HepG2 (cell line): ENCODE measurements at regions not wholly inside any gene's neighbourhood (a gene's known extent, or its start where the extent isn't known, plus 50 kb on each side); places are given as distances from the start of the nearest gene placed in this dataset.

Experiments
- BORCS8-MEF2B ChIP-seq: sonication (generic); formaldehyde crosslinking; IDR thresholded peaks from 2 replicates; pipeline ENCODE4 v1.8.0; 2022; ENCODE audit warnings: mild to moderate bottlenecking, missing genetic modification reagents
- CBX5 ChIP-seq: sonication (generic); formaldehyde crosslinking; IDR thresholded peaks from 2 replicates; pipeline ENCODE4 v1.4.0; 2020; ENCODE audit warnings: missing genetic modification reagents, borderline replicate concordance
- CENPX ChIP-seq: sonication (generic); formaldehyde crosslinking; IDR thresholded peaks from 2 replicates; pipeline ENCODE4 v1.9.0; 2021; ENCODE audit warnings: mild to moderate bottlenecking, missing genetic modification reagents, moderate library complexity
- CHD2 ChIP-seq: IDR thresholded peaks from 2 replicates; pipeline ENCODE4 v1.6.1; 2011; ENCODE audit warnings: low read depth, low read length, improper control_type of control experiment
- ELF3 ChIP-seq: IDR thresholded peaks from 2 replicates; pipeline ENCODE4 v1.6.1; 2016; ENCODE audit warnings: missing genetic modification reagents, missing compliant biosample characterization
- GABPA ChIP-seq, 2 experiments: IDR thresholded peaks; 2 replicates each; pipeline ENCODE4 v1.6.1; 2011 to 2016; ENCODE audit warnings: low read depth in 2 of 2, low read length in 1 of 2, missing biosample characterization in 1 of 2, missing genetic modification characterization in 1 of 2
- IRF2 ChIP-seq: IDR thresholded peaks from 2 replicates; pipeline ENCODE4 v1.6.1; 2018; ENCODE audit warnings: missing genetic modification reagents, missing compliant biosample characterization
- KLF6 ChIP-seq: IDR thresholded peaks from 2 replicates; pipeline ENCODE4 v1.8.0; 2016; ENCODE audit warnings: missing biosample characterization, missing genetic modification reagents
- MAX ChIP-seq: IDR thresholded peaks from 2 replicates; pipeline ENCODE4 v1.6.1; 2012; ENCODE audit warnings: inconsistent platforms
- MBNL3 ChIP-seq: fragments of 250-450 bp; sonication (Bioruptor Pico); conservative IDR thresholded peaks from 2 replicates; pipeline ENCODE4 v1.8.0; 2022; ENCODE audit warnings: mild to moderate bottlenecking, inconsistent platforms
- MXI1 ChIP-seq: IDR thresholded peaks from 3 replicates; pipeline ENCODE4 v1.6.1; 2012; ENCODE audit warnings: low read depth, low read length, inconsistent platforms, borderline replicate concordance
- NFE2L1 ChIP-seq: sonication (generic); formaldehyde crosslinking; IDR thresholded peaks from 2 replicates; pipeline ENCODE4 v1.4.0; 2020; ENCODE audit warnings: missing genetic modification reagents, mild to moderate bottlenecking, borderline replicate concordance
- NFKB2 ChIP-seq: sonication (generic); formaldehyde crosslinking; IDR thresholded peaks from 2 replicates; pipeline ENCODE4 v1.4.0; 2020; ENCODE audit warnings: missing genetic modification reagents, borderline replicate concordance
- NRL ChIP-seq: sonication (generic); formaldehyde crosslinking; IDR thresholded peaks from 2 replicates; pipeline ENCODE4 v1.5.0; 2020; ENCODE audit warnings: missing genetic modification reagents, mild to moderate bottlenecking, moderate library complexity, borderline replicate concordance
- PBX3 ChIP-seq: sonication (generic); formaldehyde crosslinking; IDR thresholded peaks from 2 replicates; pipeline ENCODE4 v1.8.1; 2023; ENCODE audit warnings: missing genetic modification reagents, inconsistent platforms, borderline replicate concordance
- PHF21A ChIP-seq: sonication (generic); formaldehyde crosslinking; IDR thresholded peaks from 2 replicates; pipeline ENCODE4 v1.5.0; 2020; ENCODE audit warnings: mild to moderate bottlenecking, missing genetic modification reagents
- SALL2 ChIP-seq: sonication (generic); formaldehyde crosslinking; IDR thresholded peaks from 2 replicates; pipeline ENCODE4 v1.8.1; 2023; ENCODE audit warnings: mild to moderate bottlenecking, missing genetic modification reagents, inconsistent platforms
- SOX5 ChIP-seq: IDR thresholded peaks from 2 replicates; pipeline ENCODE4 v1.6.1; 2016; ENCODE audit warnings: borderline replicate concordance
- SP140L ChIP-seq: sonication (generic); formaldehyde crosslinking; IDR thresholded peaks from 2 replicates; pipeline ENCODE4 v1.4.0; 2020; ENCODE audit warnings: missing genetic modification reagents, borderline replicate concordance
- SP2 ChIP-seq: sonication (generic); formaldehyde crosslinking; IDR thresholded peaks from 2 replicates; pipeline ENCODE4 v1.5.1; 2020; ENCODE audit warnings: mild to moderate bottlenecking, missing genetic modification reagents
- TEAD3 ChIP-seq: optimal IDR thresholded peaks from 2 replicates; pipeline ENCODE3; 2016; ENCODE audit warnings: borderline replicate concordance
- ZBTB7A ChIP-seq: sonication (generic); formaldehyde crosslinking; IDR thresholded peaks from 2 replicates; pipeline ENCODE4 v1.8.0; 2022; ENCODE audit warnings: mild to moderate bottlenecking, missing genetic modification reagents
- ZFP36L1 ChIP-seq: sonication (generic); formaldehyde crosslinking; IDR thresholded peaks from 2 replicates; pipeline ENCODE4 v1.8.0; 2022; ENCODE audit warnings: mild to moderate bottlenecking, missing genetic modification reagents, moderate library complexity
- ZNF205 ChIP-seq: IDR thresholded peaks from 2 replicates; pipeline ENCODE4 v1.6.1; 2018; ENCODE audit warnings: missing biosample characterization, missing genetic modification reagents
- ZNF282 ChIP-seq: fragments of 450-650 bp; IDR thresholded peaks from 2 replicates; pipeline ENCODE4 v1.6.1; 2018; ENCODE audit not compliant: partially characterized antibody
- TF ChIP-seq, protein P1 (sequence below): sonication (generic); formaldehyde crosslinking; IDR thresholded peaks from 2 replicates; pipeline ENCODE4 v1.4.0; 2020; ENCODE audit warnings: missing genetic modification reagents
- TF ChIP-seq, protein P2 (sequence below): sonication (generic); formaldehyde crosslinking; IDR thresholded peaks from 2 replicates; pipeline ENCODE4 v1.5.0; 2020; ENCODE audit warnings: mild to moderate bottlenecking, missing genetic modification reagents, moderate library complexity
- TF ChIP-seq, protein P3 (sequence below): sonication (generic); formaldehyde crosslinking; IDR thresholded peaks from 2 replicates; pipeline ENCODE4 v1.4.0; 2020; ENCODE audit warnings: missing genetic modification reagents

DNA sequence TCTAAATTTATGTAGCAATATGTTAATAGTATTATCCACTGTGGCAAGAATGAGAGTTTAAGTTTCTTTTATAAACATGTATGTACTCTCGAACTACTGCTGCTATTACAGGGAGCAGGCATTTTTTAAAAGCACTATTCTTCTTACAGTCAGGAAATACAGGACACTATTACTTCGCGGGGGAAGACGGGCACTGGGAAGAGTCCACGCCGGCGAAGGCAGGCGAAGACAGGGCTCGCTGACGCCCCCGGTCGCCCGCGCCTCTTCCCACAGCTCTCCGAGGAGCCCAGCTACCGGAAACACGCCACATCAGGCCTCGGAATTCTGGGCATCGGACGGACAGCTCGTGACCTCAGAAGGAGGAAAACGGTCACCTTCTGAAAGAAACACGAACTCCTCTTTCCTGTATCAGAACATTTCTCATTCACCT is 90.2 kb downstream of the FAM161A start (continued):
- TF ChIP-seq, protein P1, sequence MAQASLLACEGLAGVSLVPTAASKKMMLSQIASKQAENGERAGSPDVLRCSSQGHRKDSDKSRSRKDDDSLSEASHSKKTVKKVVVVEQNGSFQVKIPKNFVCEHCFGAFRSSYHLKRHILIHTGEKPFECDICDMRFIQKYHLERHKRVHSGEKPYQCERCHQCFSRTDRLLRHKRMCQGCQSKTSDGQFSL, result no peak
- no peak for TF ChIP-seq SALL2 (CRISPR knock-in tag)
- no peak; the same call in none of the 2 replicates for TF ChIP-seq IRF2 (CRISPR knock-in tag)
- TF ChIP-seq SP2, result peak; percentile 1; the same call in 1 of the 2 replicates
- no peak for TF ChIP-seq ZBTB7A (CRISPR knock-in tag)
- 0 out of 2 replicates have a peak, but pooled peaks have one; percentile 2 for TF ChIP-seq NRL (CRISPR knock-in tag)
- TF ChIP-seq MAX, result peak; percentile 57; the same call in 1 of the 2 replicates
- no peak for TF ChIP-seq ZNF282
- TF ChIP-seq BORCS8-MEF2B (CRISPR knock-in tag), result peak; percentile 43; the same call in 1 of the 2 replicates
- TF ChIP-seq CBX5 (CRISPR knock-in tag), result 0 out of 2 replicates have a peak, but pooled peaks have one; percentile 50
- peak; percentile 18; the same call in 1 of the 2 replicates for TF ChIP-seq SP140L
- TF ChIP-seq GABPA (IDR thresholded peaks at IDR 0.05; ENCODE audit: low read depth, low read length), result peak; percentile 60
- TF ChIP-seq GABPA (CRISPR knock-in tag; IDR thresholded peaks at IDR 0.05; ENCODE audit: low read depth), result peak; percentile 84
- TF ChIP-seq, protein P2, sequence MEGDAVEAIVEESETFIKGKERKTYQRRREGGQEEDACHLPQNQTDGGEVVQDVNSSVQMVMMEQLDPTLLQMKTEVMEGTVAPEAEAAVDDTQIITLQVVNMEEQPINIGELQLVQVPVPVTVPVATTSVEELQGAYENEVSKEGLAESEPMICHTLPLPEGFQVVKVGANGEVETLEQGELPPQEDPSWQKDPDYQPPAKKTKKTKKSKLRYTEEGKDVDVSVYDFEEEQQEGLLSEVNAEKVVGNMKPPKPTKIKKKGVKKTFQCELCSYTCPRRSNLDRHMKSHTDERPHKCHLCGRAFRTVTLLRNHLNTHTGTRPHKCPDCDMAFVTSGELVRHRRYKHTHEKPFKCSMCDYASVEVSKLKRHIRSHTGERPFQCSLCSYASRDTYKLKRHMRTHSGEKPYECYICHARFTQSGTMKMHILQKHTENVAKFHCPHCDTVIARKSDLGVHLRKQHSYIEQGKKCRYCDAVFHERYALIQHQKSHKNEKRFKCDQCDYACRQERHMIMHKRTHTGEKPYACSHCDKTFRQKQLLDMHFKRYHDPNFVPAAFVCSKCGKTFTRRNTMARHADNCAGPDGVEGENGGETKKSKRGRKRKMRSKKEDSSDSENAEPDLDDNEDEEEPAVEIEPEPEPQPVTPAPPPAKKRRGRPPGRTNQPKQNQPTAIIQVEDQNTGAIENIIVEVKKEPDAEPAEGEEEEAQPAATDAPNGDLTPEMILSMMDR (CRISPR knock-in tag), result peak; percentile 68
- 0 out of 2 replicates have a peak, but pooled peaks have one; percentile 41 for TF ChIP-seq PHF21A (CRISPR knock-in tag)
- TF ChIP-seq CHD2, result no peak
- TF ChIP-seq ZFP36L1, result 0 out of 2 replicates have a peak, but pooled peaks have one; percentile 25
- TF ChIP-seq CENPX (CRISPR knock-in tag), result no peak
- TF ChIP-seq SOX5, result no peak
- no peak for TF ChIP-seq MBNL3 (CRISPR knock-in tag)
- no peak for TF ChIP-seq MXI1
- TF ChIP-seq KLF6 (CRISPR knock-in tag), result 0 out of 2 replicates have a peak, but pooled peaks have one; percentile 0
- TF ChIP-seq PBX3, result no peak
- TF ChIP-seq NFKB2 (CRISPR knock-in tag), result peak; percentile 13; the same call in 1 of the 2 replicates
- no peak for TF ChIP-seq NFE2L1 (CRISPR knock-in tag)
- TF ChIP-seq, protein P3, sequence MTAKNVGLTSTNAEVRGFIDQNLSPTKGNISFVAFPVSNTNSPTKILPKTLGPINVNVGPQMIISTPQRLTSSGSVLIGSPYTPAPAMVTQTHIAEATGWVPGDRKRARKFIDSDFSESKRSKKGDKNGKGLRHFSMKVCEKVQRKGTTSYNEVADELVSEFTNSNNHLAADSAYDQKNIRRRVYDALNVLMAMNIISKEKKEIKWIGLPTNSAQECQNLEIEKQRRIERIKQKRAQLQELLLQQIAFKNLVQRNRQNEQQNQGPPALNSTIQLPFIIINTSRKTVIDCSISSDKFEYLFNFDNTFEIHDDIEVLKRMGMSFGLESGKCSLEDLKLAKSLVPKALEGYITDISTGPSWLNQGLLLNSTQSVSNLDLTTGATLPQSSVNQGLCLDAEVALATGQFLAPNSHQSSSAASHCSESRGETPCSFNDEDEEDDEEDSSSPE (CRISPR knock-in tag), result peak; percentile 20; the same call in 1 of the 2 replicates
- TF ChIP-seq ZNF205 (CRISPR knock-in tag), result 0 out of 2 replicates have a peak, but pooled peaks have one; percentile 8
- peak; percentile 25 for TF ChIP-seq TEAD3 (CRISPR knock-in tag)
- peak; percentile 68 for TF ChIP-seq ELF3 (CRISPR knock-in tag)
